ENCODE measurements at regions not wholly inside any gene's neighbourhood (a gene's known extent, or its start where the extent isn't known, plus 50 kb on each side); places are given as distances from the start of the nearest gene placed in this dataset.

DNA sequence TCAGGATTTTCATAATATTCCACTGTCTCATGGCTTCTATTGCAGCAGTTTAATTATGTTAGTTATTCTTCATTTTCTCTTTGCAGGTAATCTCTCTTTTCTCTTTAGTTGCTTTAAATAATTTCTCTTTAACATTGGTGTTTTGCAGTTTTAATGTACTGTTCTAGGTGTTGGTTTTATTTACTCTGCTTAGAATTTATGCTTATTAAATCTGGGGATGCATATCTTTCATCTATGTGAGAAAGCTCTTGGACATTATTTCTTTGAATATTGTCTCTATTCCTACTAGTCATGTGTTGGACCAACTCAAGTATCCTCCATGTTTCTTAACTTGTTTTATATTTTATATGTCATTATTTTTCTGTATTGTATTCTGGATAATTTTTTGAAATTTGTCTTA, 218.7 kb upstream of the TUT7 start:
- no peak for FAIRE-seq
- Histone ChIP-seq H4K20me1 (ENCODE audit: insufficient read depth, low read length) (no peaks in the 10 kb centered on the region), H3K36me3 (replicated peaks in 1 of 2; ENCODE audit: control insufficient read depth in 1 of 2, insufficient read depth in 2 of 2, low read length in 2 of 2) (no peaks in the 10 kb centered on the region), H3K27ac (ENCODE audit: extremely low read length, insufficient read depth, low read length) (no peak overlapping the region), H3K4me3 (replicated peaks in 1 of 3; ENCODE audit: insufficient read depth in 1 of 3, low read depth in 2 of 3, low read length in 3 of 3) (no peak overlapping the region), H3K4me2 (ENCODE audit: low read depth, low read length) (no peak overlapping the region), H2AFZ (ENCODE audit: low read length) (no peak overlapping the region), H3K4me1 (ENCODE audit: insufficient read depth, low read length) (no peaks in the 10 kb centered on the region), H3K9me3 (ENCODE audit: low read length) (no peaks in the 10 kb centered on the region), H3K27me3 (ENCODE audit: control insufficient read depth in 1 of 2, insufficient read depth in 2 of 2, low read length in 2 of 2) (peaks cover 0 to 16% of the 10 kb centered on the region in 2 experiments; a peak in 1 of 5 replicates), H3K79me2 (ENCODE audit: insufficient read depth, low read length) (no peaks in the 10 kb centered on the region), H3K9ac (ENCODE audit: insufficient read depth, low read depth, low read length) (no peak overlapping the region)
- ATAC-seq, result no peak
- ChIA-PET POLR2A (no interaction called here), CTCF (ENCODE audit: low intra/inter-chr PET ratio, low total read pairs) (no interaction called here)
- intact Hi-C loops (cut with micrococcal nuclease; ENCODE audit: unreplicated experiment), result no loop called here
- in situ Hi-C loops (cut with HindIII; ENCODE audit: extremely low pct_ligation_motif_present, low pct_unique_long_range_greater_than_20kb), result no loop called here
- no TSS peak for BruUV-seq (replicated peaks)
- no peak for DNase-seq (ENCODE audit: low spot score)
- TF ChIP-seq NFIC (IDR thresholded peaks at IDR 0.05; ENCODE audit: low read length) (no peak), TARDBP (CRISPR knock-in tag; IDR thresholded peaks at IDR 0.05) (no peak), ZNF282 (IDR thresholded peaks at IDR 0.05; ENCODE audit: partially characterized antibody) (no peak), POLR2G (IDR thresholded peaks at IDR 0.05; ENCODE audit: low read depth, low read length) (no peak), SYNCRIP (IDR thresholded peaks at IDR 0.05; ENCODE audit: insufficient read depth, low read depth, low read length) (no peak), JUNB (CRISPR knock-in tag; IDR thresholded peaks at IDR 0.05; ENCODE audit: borderline replicate concordance) (no peak), XRCC5 (optimal IDR thresholded peaks at IDR 0.05; ENCODE audit: low read length) (no peak)
- TF ChIP-seq, protein P1, sequence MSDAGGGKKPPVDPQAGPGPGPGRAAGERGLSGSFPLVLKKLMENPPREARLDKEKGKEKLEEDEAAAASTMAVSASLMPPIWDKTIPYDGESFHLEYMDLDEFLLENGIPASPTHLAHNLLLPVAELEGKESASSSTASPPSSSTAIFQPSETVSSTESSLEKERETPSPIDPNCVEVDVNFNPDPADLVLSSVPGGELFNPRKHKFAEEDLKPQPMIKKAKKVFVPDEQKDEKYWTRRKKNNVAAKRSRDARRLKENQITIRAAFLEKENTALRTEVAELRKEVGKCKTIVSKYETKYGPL (CRISPR knock-in tag; IDR thresholded peaks at IDR 0.05), result no peak
- TF ChIP-seq, protein P2, sequence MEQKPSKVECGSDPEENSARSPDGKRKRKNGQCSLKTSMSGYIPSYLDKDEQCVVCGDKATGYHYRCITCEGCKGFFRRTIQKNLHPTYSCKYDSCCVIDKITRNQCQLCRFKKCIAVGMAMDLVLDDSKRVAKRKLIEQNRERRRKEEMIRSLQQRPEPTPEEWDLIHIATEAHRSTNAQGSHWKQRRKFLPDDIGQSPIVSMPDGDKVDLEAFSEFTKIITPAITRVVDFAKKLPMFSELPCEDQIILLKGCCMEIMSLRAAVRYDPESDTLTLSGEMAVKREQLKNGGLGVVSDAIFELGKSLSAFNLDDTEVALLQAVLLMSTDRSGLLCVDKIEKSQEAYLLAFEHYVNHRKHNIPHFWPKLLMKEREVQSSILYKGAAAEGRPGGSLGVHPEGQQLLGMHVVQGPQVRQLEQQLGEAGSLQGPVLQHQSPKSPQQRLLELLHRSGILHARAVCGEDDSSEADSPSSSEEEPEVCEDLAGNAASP (CRISPR knock-in tag; IDR thresholded peaks at IDR 0.05; ENCODE audit: borderline replicate concordance), result no peak
- TF ChIP-seq, protein P3, sequence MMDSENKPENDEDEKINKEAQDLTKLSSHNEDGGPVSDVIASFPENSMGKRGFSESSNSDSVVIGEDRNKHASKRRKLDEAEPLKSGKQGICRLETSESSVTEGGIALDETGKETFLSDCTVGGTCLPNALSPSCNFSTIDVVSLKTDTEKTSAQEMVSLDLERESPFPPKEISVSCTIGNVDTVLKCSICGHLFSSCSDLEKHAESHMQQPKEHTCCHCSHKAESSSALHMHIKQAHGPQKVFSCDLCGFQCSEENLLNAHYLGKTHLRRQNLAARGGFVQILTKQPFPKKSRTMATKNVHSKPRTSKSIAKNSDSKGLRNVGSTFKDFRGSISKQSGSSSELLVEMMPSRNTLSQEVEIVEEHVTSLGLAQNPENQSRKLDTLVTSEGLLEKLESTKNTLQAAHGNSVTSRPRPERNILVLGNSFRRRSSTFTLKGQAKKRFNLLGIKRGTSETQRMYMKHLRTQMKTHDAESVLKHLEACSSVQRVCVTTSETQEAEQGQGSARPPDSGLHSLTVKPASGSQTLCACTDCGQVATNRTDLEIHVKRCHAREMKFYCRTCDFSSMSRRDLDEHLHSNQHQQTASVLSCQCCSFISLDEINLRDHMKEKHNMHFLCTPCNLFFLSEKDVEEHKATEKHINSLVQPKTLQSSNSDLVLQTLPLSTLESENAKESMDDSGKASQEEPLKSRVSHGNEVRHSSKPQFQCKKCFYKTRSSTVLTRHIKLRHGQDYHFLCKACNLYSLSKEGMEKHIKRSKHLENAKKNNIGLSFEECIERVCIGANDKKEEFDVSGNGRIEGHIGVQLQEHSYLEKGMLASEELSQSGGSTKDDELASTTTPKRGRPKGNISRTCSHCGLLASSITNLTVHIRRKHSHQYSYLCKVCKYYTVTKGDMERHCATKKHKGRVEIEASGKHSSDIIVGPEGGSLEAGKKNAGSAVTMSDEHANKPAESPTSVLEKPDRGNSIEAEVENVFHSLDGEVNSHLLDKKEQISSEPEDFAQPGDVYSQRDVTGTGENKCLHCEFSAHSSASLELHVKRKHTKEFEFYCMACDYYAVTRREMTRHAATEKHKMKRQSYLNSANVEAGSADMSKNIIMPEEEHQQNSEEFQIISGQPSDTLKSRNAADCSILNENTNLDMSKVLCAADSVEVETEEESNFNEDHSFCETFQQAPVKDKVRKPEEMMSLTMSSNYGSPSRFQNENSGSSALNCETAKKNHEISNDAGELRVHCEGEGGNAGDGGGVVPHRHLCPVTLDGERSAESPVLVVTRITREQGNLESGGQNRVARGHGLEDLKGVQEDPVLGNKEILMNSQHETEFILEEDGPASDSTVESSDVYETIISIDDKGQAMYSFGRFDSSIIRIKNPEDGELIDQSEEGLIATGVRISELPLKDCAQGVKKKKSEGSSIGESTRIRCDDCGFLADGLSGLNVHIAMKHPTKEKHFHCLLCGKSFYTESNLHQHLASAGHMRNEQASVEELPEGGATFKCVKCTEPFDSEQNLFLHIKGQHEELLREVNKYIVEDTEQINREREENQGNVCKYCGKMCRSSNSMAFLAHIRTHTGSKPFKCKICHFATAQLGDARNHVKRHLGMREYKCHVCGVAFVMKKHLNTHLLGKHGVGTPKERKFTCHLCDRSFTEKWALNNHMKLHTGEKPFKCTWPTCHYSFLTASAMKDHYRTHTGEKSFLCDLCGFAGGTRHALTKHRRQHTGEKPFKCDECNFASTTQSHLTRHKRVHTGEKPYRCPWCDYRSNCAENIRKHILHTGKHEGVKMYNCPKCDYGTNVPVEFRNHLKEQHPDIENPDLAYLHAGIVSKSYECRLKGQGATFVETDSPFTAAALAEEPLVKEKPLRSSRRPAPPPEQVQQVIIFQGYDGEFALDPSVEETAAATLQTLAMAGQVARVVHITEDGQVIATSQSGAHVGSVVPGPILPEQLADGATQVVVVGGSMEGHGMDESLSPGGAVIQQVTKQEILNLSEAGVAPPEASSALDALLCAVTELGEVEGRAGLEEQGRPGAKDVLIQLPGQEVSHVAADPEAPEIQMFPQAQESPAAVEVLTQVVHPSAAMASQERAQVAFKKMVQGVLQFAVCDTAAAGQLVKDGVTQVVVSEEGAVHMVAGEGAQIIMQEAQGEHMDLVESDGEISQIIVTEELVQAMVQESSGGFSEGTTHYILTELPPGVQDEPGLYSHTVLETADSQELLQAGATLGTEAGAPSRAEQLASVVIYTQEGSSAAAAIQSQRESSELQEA (CRISPR knock-in tag; IDR thresholded peaks at IDR 0.05; ENCODE audit: not compliant biosample characterization), result no peak
- TF ChIP-seq, protein P4, sequence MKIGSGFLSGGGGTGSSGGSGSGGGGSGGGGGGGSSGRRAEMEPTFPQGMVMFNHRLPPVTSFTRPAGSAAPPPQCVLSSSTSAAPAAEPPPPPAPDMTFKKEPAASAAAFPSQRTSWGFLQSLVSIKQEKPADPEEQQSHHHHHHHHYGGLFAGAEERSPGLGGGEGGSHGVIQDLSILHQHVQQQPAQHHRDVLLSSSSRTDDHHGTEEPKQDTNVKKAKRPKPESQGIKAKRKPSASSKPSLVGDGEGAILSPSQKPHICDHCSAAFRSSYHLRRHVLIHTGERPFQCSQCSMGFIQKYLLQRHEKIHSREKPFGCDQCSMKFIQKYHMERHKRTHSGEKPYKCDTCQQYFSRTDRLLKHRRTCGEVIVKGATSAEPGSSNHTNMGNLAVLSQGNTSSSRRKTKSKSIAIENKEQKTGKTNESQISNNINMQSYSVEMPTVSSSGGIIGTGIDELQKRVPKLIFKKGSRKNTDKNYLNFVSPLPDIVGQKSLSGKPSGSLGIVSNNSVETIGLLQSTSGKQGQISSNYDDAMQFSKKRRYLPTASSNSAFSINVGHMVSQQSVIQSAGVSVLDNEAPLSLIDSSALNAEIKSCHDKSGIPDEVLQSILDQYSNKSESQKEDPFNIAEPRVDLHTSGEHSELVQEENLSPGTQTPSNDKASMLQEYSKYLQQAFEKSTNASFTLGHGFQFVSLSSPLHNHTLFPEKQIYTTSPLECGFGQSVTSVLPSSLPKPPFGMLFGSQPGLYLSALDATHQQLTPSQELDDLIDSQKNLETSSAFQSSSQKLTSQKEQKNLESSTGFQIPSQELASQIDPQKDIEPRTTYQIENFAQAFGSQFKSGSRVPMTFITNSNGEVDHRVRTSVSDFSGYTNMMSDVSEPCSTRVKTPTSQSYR (CRISPR knock-in tag; IDR thresholded peaks at IDR 0.05; ENCODE audit: borderline replicate concordance), result no peak

All from HepG2 (cell line).